H9 (cell line): ENCODE measurements at regions not wholly inside any gene's neighbourhood (a gene's known extent, or its start where the extent isn't known, plus 50 kb on each side); places are given as distances from the start of the nearest gene placed in this dataset.

Source experiments
- DNase-seq: peaks from one replicate; pipeline ENCODE4 v3.0.0-alpha.2; 2017
- H2AFZ ChIP-seq: one replicate; pipeline ENCODE4 v1.6.1; 2013; ENCODE audit warnings: mild to moderate bottlenecking, low read length, control low read depth, moderate library complexity
- H2AK5ac ChIP-seq: 2 replicates; pipeline ENCODE4 v1.6.1; 2013; ENCODE audit warnings: low read length, control low read depth, mixed read lengths; ENCODE audit not compliant: insufficient read length
- H2BK120ac ChIP-seq: one replicate; pipeline ENCODE4 v1.6.1; 2013; ENCODE audit warnings: low read depth, mild to moderate bottlenecking, low read length, control low read depth, inconsistent platforms; ENCODE audit not compliant: poor library complexity, severe bottlenecking
- H2BK12ac ChIP-seq: 2 replicates; pipeline ENCODE4 v1.6.1; 2013; ENCODE audit warnings: low read length, control low read depth, mixed read lengths, low read depth; ENCODE audit not compliant: insufficient read length
- H2BK15ac ChIP-seq: 2 replicates; pipeline ENCODE4 v1.6.1; 2013; ENCODE audit warnings: low read depth, low read length, control low read depth
- H2BK20ac ChIP-seq: one replicate; pipeline ENCODE4 v1.6.1; 2013; ENCODE audit warnings: low read depth, mild to moderate bottlenecking, low read length, control low read depth, inconsistent platforms; ENCODE audit not compliant: poor library complexity, severe bottlenecking
- H2BK5ac ChIP-seq: 2 replicates; pipeline ENCODE4 v1.6.1; 2013; ENCODE audit warnings: low read length, control low read depth, mixed read lengths; ENCODE audit not compliant: insufficient read length
- H3K14ac ChIP-seq: 2 replicates; pipeline ENCODE4 v1.6.1; 2013; ENCODE audit warnings: low read length, control low read depth; ENCODE audit not compliant: insufficient read depth
- H3K18ac ChIP-seq: 2 replicates; pipeline ENCODE4 v1.6.1; 2013; ENCODE audit warnings: low read depth, mild to moderate bottlenecking, mixed read lengths, low read length, control low read depth; ENCODE audit not compliant: insufficient read length
- H3K23ac ChIP-seq: 2 replicates; pipeline ENCODE4 v1.6.1; 2013; ENCODE audit warnings: low read length, control low read depth, mixed read lengths, low read depth; ENCODE audit not compliant: insufficient read length
- H3K23me2 ChIP-seq: 2 replicates; pipeline ENCODE4 v1.6.1; 2013; ENCODE audit warnings: low read depth, mild to moderate bottlenecking, mixed read lengths, low read length, control low read depth; ENCODE audit not compliant: insufficient read length, poor library complexity, severe bottlenecking
- H3K27ac ChIP-seq: 2 replicates; pipeline ENCODE4 v1.5.1; 2013; ENCODE audit warnings: low read length, control low read depth, mixed read lengths, low read depth; ENCODE audit not compliant: insufficient read length
- H3K27me3 ChIP-seq: 2 replicates; pipeline ENCODE4 v1.6.1; 2013; ENCODE audit warnings: low read length, control low read depth, inconsistent platforms; ENCODE audit not compliant: insufficient read depth
- H3K4ac ChIP-seq: 2 replicates; pipeline ENCODE4 v1.6.1; 2013; ENCODE audit warnings: low read depth, mild to moderate bottlenecking, control low read depth, inconsistent platforms, low read length, moderate library complexity
- H3K4me1 ChIP-seq: 2 replicates; pipeline ENCODE4 v1.6.1; 2013; ENCODE audit warnings: low read length, control low read depth, inconsistent platforms; ENCODE audit not compliant: insufficient read depth
- H3K4me2 ChIP-seq: 2 replicates; pipeline ENCODE4 v1.6.1; 2013; ENCODE audit warnings: low read length, control low read depth, mixed read lengths; ENCODE audit not compliant: insufficient read length, insufficient read depth
- H3K56ac ChIP-seq: 2 replicates; pipeline ENCODE4 v1.6.1; 2013; ENCODE audit warnings: low read depth, mild to moderate bottlenecking, mixed read lengths, low read length, control low read depth; ENCODE audit not compliant: insufficient read length
- H3K79me1 ChIP-seq: 2 replicates; pipeline ENCODE4 v1.6.1; 2013; ENCODE audit warnings: low read depth, mild to moderate bottlenecking, moderate library complexity, low read length, control low read depth, inconsistent platforms; ENCODE audit not compliant: insufficient read depth, poor library complexity, severe bottlenecking
- H3K79me2 ChIP-seq: 2 replicates; pipeline ENCODE4 v1.6.1; 2013; ENCODE audit warnings: low read length, control low read depth, inconsistent platforms; ENCODE audit not compliant: insufficient read depth
- H3K9ac ChIP-seq: 2 replicates; pipeline ENCODE4 v1.6.1; 2013; ENCODE audit warnings: low read length, control low read depth, mixed read lengths; ENCODE audit not compliant: insufficient read length; ENCODE audit errors: extremely low read depth
- H3K9me3 ChIP-seq: one replicate; pipeline ENCODE4 v1.6.1; 2013; ENCODE audit warnings: low read depth, low read length, inconsistent platforms; ENCODE audit not compliant: control insufficient read depth
- H3T11ph ChIP-seq: one replicate; pipeline ENCODE4 v1.6.1; 2013; ENCODE audit warnings: mild to moderate bottlenecking, low read length, control low read depth, inconsistent platforms
- H4K20me1 ChIP-seq: one replicate; pipeline ENCODE4 v1.6.1; 2013; ENCODE audit not compliant: control insufficient read depth, insufficient read length, insufficient read depth
- H4K5ac ChIP-seq: 2 replicates; pipeline ENCODE4 v1.6.1; 2013; ENCODE audit warnings: low read depth, mild to moderate bottlenecking, mixed read lengths, low read length, control low read depth; ENCODE audit not compliant: insufficient read length
- H4K8ac ChIP-seq: replicated peaks from 2 replicates; pipeline ENCODE4 v1.6.1; 2013; ENCODE audit warnings: low read length, control low read depth, mixed read lengths, low read depth; ENCODE audit not compliant: insufficient read length
- H4K91ac ChIP-seq: 2 replicates; pipeline ENCODE4 v1.6.1; 2013; ENCODE audit warnings: low read depth, mild to moderate bottlenecking, moderate library complexity, mixed read lengths, low read length, control low read depth; ENCODE audit not compliant: insufficient read length
- H3K27ac Mint-ChIP-seq, 3 experiments: 2 replicates in 2 of 3; 3 replicates in 1 of 3; pipeline ENCODE4 v1.8.0; 2020 to 2021; ENCODE audit warnings: mixed read lengths in 3 of 3, mild to moderate bottlenecking in 1 of 3, moderate library complexity in 1 of 3
- H3K27me3 Mint-ChIP-seq: 2 replicates; pipeline ENCODE4 v1.8.0; 2021; ENCODE audit warnings: low read depth, mild to moderate bottlenecking, moderate library complexity, mixed read lengths
- H3K36me3 Mint-ChIP-seq, 3 experiments: 2 replicates in 2 of 3; 3 replicates in 1 of 3; pipeline ENCODE4 v1.8.0; 2020 to 2021; ENCODE audit warnings: low read depth in 3 of 3, mixed read lengths in 3 of 3; ENCODE audit not compliant: insufficient read depth in 1 of 3
- H3K4me1 Mint-ChIP-seq, 2 experiments: 2 replicates each; pipeline ENCODE4 v1.8.0; 2020; ENCODE audit warnings: mixed read lengths in 2 of 2
- H3K4me3 Mint-ChIP-seq, 2 experiments: 2 replicates in 1 of 2; 3 replicates in 1 of 2; pipeline ENCODE4 v1.8.0; 2020 to 2021; ENCODE audit warnings: mild to moderate bottlenecking in 2 of 2, mixed read lengths in 2 of 2, moderate library complexity in 1 of 2
- H3K9me3 Mint-ChIP-seq, 2 experiments: 2 replicates in 1 of 2; 3 replicates in 1 of 2; pipeline ENCODE4 v1.8.0; 2020; ENCODE audit warnings: mild to moderate bottlenecking in 2 of 2, mixed read lengths in 2 of 2, moderate library complexity in 1 of 2
- CTCF ChIP-seq: fragments of 200-600 bp; sonication (generic); conservative IDR thresholded peaks from 3 replicates; pipeline ENCODE4 v1.8.0; 2021; ENCODE audit warnings: antibody characterized with exemption, mild to moderate bottlenecking
- WGBS: extraction: QIAGEN DNeasy Blood & Tissue Kit; methylation state at CpG from one replicate; pipeline ENCODE4 v1.1.7; 2013; ENCODE audit warnings: missing lambda C conversion rate, low lambda C conversion rate, mixed read lengths; ENCODE audit not compliant: insufficient read length; ENCODE audit errors: extremely low coverage; 5-methylcytosine and 5-hydroxymethylcytosine counted together

GRCh38 chr10:36499693-36500092 is 625.7 kb upstream of the ANKRD30A start:
- Mint-ChIP-seq H3K9me3 (no peaks in the 10 kb centered on the region), H3K27ac (no peak overlapping the region), H3K27me3 (no peaks in the 10 kb centered on the region), H3K4me3 (no peak overlapping the region), H3K36me3 (no peaks in the 10 kb centered on the region; a peak in 1 of 7 replicates), H3K4me1 (peaks cover 6 to 8% of the 10 kb centered on the region in 2 experiments)
- Histone ChIP-seq H2BK15ac (no peak overlapping the region), H3K27me3 (no peaks in the 10 kb centered on the region), H3T11ph (no peak overlapping the region), H2AFZ (no peak overlapping the region), H3K14ac (no peak overlapping the region), H3K79me1 (no peaks in the 10 kb centered on the region), H4K8ac (no peak overlapping the region), H4K5ac (no peak overlapping the region), H3K9ac (no peak overlapping the region), H4K20me1 (no peaks in the 10 kb centered on the region), H3K56ac (no peak overlapping the region), H3K23me2 (no peaks in the 10 kb centered on the region), H4K91ac (no peak overlapping the region), H3K4ac (no peak overlapping the region), H3K4me2 (no peak overlapping the region), H2AK5ac (no peak overlapping the region), H3K23ac (no peak overlapping the region), H2BK5ac (no peak overlapping the region), H2BK20ac (no peak overlapping the region), H2BK120ac (no peak overlapping the region), H3K79me2 (no peaks in the 10 kb centered on the region), H3K4me1 (no peaks in the 10 kb centered on the region), H3K18ac (no peak overlapping the region), H3K27ac (no peak overlapping the region), H2BK12ac (no peak overlapping the region), H3K9me3 (no peaks in the 10 kb centered on the region)
- WGBS = no CpG with 5 or more reads among the region's 1 CpG
- no peak for DNase-seq
- TF ChIP-seq CTCF = no peak
